HepG2 (cell line): ENCODE measurements at regions not wholly inside any gene's neighbourhood (a gene's known extent, or its start where the extent isn't known, plus 50 kb on each side); places are given as distances from the start of the nearest gene placed in this dataset.
A peak's percentile ranks its signal among the peaks of the same experiment; 100 is the strongest.

Experiments
- ATF3 ChIP-seq: sonication (generic); formaldehyde crosslinking; IDR thresholded peaks from 2 replicates; pipeline ENCODE4 v1.4.0; 2020; ENCODE audit warnings: missing genetic modification reagents
- CC2D1A ChIP-seq: sonication (generic); formaldehyde crosslinking; IDR thresholded peaks from 2 replicates; pipeline ENCODE4 v1.8.1; 2023; ENCODE audit warnings: mild to moderate bottlenecking, missing genetic modification reagents
- DNMT1 ChIP-seq: sonication (generic); formaldehyde crosslinking; IDR thresholded peaks from 2 replicates; pipeline ENCODE4 v1.5.1; 2020; ENCODE audit warnings: mild to moderate bottlenecking, missing genetic modification reagents
- FOXO4 ChIP-seq: sonication (generic); formaldehyde crosslinking; conservative IDR thresholded peaks from 2 replicates; pipeline ENCODE4 v1.8.1; 2023; ENCODE audit warnings: missing genetic modification reagents
- FOXP1 ChIP-seq, 2 experiments: fragments of 450-650 bp in 1 of 2; IDR thresholded peaks; 2 replicates each; pipeline ENCODE4 v1.6.1; 2017 to 2018; ENCODE audit warnings: antibody characterized with exemption in 1 of 2
- GATA4 ChIP-seq: sonication (generic); IDR thresholded peaks from 2 replicates; pipeline ENCODE4 v1.6.1; 2016; ENCODE audit warnings: antibody characterized with exemption, low read depth, borderline replicate concordance
- HNF1B ChIP-seq: sonication (generic); formaldehyde crosslinking; IDR thresholded peaks from 2 replicates; pipeline ENCODE4 v1.5.1; 2020; ENCODE audit warnings: mild to moderate bottlenecking, moderate library complexity, missing genetic modification reagents
- KDM4B ChIP-seq: sonication (generic); formaldehyde crosslinking; IDR thresholded peaks from 2 replicates; pipeline ENCODE4 v1.4.0; 2020; ENCODE audit warnings: missing genetic modification reagents
- KLF15 ChIP-seq: sonication (generic); formaldehyde crosslinking; IDR thresholded peaks from 2 replicates; pipeline ENCODE4 v1.8.1; 2023; ENCODE audit warnings: borderline replicate concordance, mild to moderate bottlenecking, inconsistent platforms, missing genetic modification reagents, mixed read lengths
- KMT2A ChIP-seq: sonication (generic); formaldehyde crosslinking; IDR thresholded peaks from 2 replicates; pipeline ENCODE4 v1.4.0; 2020; ENCODE audit warnings: missing genetic modification reagents
- PHF20 ChIP-seq: sonication (generic); formaldehyde crosslinking; IDR thresholded peaks from 2 replicates; pipeline ENCODE4 v1.5.0; 2020; ENCODE audit warnings: mild to moderate bottlenecking, missing genetic modification reagents
- ZFX ChIP-seq: sonication (generic); formaldehyde crosslinking; IDR thresholded peaks from 2 replicates; pipeline ENCODE4 v1.4.0; 2020; ENCODE audit warnings: mild to moderate bottlenecking, low read depth, missing genetic modification reagents, moderate library complexity
- ZNF276 ChIP-seq: sonication (generic); formaldehyde crosslinking; IDR thresholded peaks from 2 replicates; pipeline ENCODE4 v1.4.0; 2020; ENCODE audit warnings: mild to moderate bottlenecking, low read depth, missing genetic modification reagents
- ZNF629 ChIP-seq: sonication (generic); formaldehyde crosslinking; conservative IDR thresholded peaks from 2 replicates; pipeline ENCODE4 v1.5.0; 2020; ENCODE audit warnings: missing genetic modification reagents
- ZNF646 ChIP-seq: sonication (generic); formaldehyde crosslinking; IDR thresholded peaks from 2 replicates; pipeline ENCODE4 v1.9.0; 2021; ENCODE audit warnings: mild to moderate bottlenecking, missing genetic modification reagents
- ZNF670 ChIP-seq: sonication (generic); formaldehyde crosslinking; IDR thresholded peaks from 2 replicates; pipeline ENCODE4 v1.8.0; 2022; ENCODE audit warnings: mild to moderate bottlenecking, missing genetic modification reagents, borderline replicate concordance
- ZNF839 ChIP-seq: sonication (generic); formaldehyde crosslinking; IDR thresholded peaks from 2 replicates; pipeline ENCODE4 v1.4.0; 2020; ENCODE audit warnings: missing genetic modification reagents, mild to moderate bottlenecking, borderline replicate concordance

GRCh38 chr17:77086433-77087010 is 54.2 kb upstream of the SEC14L1 start (continued):
- no peak for TF ChIP-seq FOXP1 (IDR thresholded peaks at IDR 0.05)
- TF ChIP-seq FOXP1 (CRISPR knock-in tag; IDR thresholded peaks at IDR 0.05): no peak
- TF ChIP-seq FOXO4 (CRISPR knock-in tag): no peak
- peak; percentile 56; the same call in 1 of the 2 replicates for TF ChIP-seq KDM4B (CRISPR knock-in tag)
- no peak for TF ChIP-seq GATA4
- no peak for TF ChIP-seq ZNF276 (CRISPR knock-in tag)
- 0 out of 2 replicates have a peak, but pooled peaks have one; percentile 65 for TF ChIP-seq ZNF670 (CRISPR knock-in tag)
- TF ChIP-seq ZNF839: no peak
- no peak for TF ChIP-seq ZNF629
- TF ChIP-seq PHF20 (CRISPR knock-in tag): 0 out of 2 replicates have a peak, but pooled peaks have one; percentile 30
- TF ChIP-seq HNF1B: no peak
- TF ChIP-seq ZNF646 (CRISPR knock-in tag): no peak
- no peak for TF ChIP-seq DNMT1 (CRISPR knock-in tag)
- no peak for TF ChIP-seq KLF15
- no peak for TF ChIP-seq CC2D1A (CRISPR knock-in tag)
- peak; percentile 63; the same call in 1 of the 2 replicates for TF ChIP-seq KMT2A (CRISPR knock-in tag)
- no peak for TF ChIP-seq ZFX (CRISPR knock-in tag)
- no peak for TF ChIP-seq ATF3
